Caco-2 (cell line): ENCODE measurements at regions not wholly inside any gene's neighbourhood (a gene's known extent, or its start where the extent isn't known, plus 50 kb on each side); places are given as distances from the start of the nearest gene placed in this dataset.

Source experiments
- BruUV-seq: library from RNA; stranded (reverse); fragments of 400-500 nt; replicated peaks from 2 replicates; lab custom pipeline; 2021; lab: Mats Ljungman, UMichigan
- CTCF ChIA-PET: fragments of 300-600 bp; sonication (Branson Sonifier 250); formaldehyde crosslinking; loops from one replicate; lab custom pipeline; 2022; ENCODE audit warnings: antibody characterized with exemption; lab: Charles Lee
- POLR2A ChIA-PET: fragments of 300-600 bp; sonication (Branson Sonifier 250); formaldehyde crosslinking; loops from one replicate; lab custom pipeline; 2022; ENCODE audit warnings: antibody characterized with exemption; lab: Charles Lee
- DNase-seq, 2 experiments: peaks; one replicate each; pipeline versions ENCODE4 v3.0.0 to v3.0.0-alpha.2; 2020 to 2022
- H3K27me3 ChIP-seq: replicated peaks from 2 replicates; pipeline ENCODE4 v1.6.0; 2011; ENCODE audit warnings: low read length; ENCODE audit not compliant: control insufficient read depth, insufficient read depth
- H3K36me3 ChIP-seq: 2 replicates; pipeline ENCODE4 v1.5.1; 2011; ENCODE audit warnings: low read length; ENCODE audit not compliant: control insufficient read depth, insufficient read depth
- H3K4me1 ChIP-seq: fragments of 250-450 bp; sonication (Bioruptor Pico); 2 replicates; pipeline ENCODE4 v1.5.1; 2020; ENCODE audit warnings: mild to moderate bottlenecking
- H3K4me3 ChIP-seq: 2 replicates; pipeline ENCODE4 v1.5.1; 2011; ENCODE audit warnings: low read depth, mild to moderate bottlenecking, control low read depth, low read length
- H3K9me3 ChIP-seq: fragments of 250-450 bp; sonication (Bioruptor Pico); 2 replicates; pipeline ENCODE4 v1.5.1; 2020; ENCODE audit warnings: mild to moderate bottlenecking, moderate library complexity
- H3K27ac Mint-ChIP-seq: one replicate; pipeline ENCODE4 v1.8.0; 2022; ENCODE audit warnings: mixed read lengths; ENCODE audit not compliant: unreplicated experiment
- H3K27me3 Mint-ChIP-seq: one replicate; pipeline ENCODE4 v1.8.0; 2022; ENCODE audit warnings: mixed read lengths; ENCODE audit not compliant: insufficient read depth, unreplicated experiment
- H3K36me3 Mint-ChIP-seq: one replicate; pipeline ENCODE4 v1.8.0; 2022; ENCODE audit warnings: mild to moderate bottlenecking, mixed read lengths; ENCODE audit not compliant: insufficient read depth, unreplicated experiment
- H3K4me1 Mint-ChIP-seq: one replicate; pipeline ENCODE4 v1.8.0; 2022; ENCODE audit warnings: low read depth, mixed read lengths; ENCODE audit not compliant: unreplicated experiment
- H3K4me3 Mint-ChIP-seq: one replicate; pipeline ENCODE4 v1.8.0; 2022; ENCODE audit warnings: mild to moderate bottlenecking, moderate library complexity, mixed read lengths; ENCODE audit not compliant: unreplicated experiment
- H3K9me3 Mint-ChIP-seq: one replicate; pipeline ENCODE4 v1.8.0; 2022; ENCODE audit warnings: mixed read lengths; ENCODE audit not compliant: unreplicated experiment
- intact Hi-C: fragments of 100-400 bp; cut with micrococcal nuclease; formaldehyde crosslinking; loops from one replicate; pipeline ENCODE4 v1.10.0; 2022; ENCODE audit not compliant: unreplicated experiment
- TF ChIP-seq, protein P1 (sequence below), 2 experiments: fragments of 200-600 bp in 1 of 2; IDR thresholded peaks; 1 replicate in 1 of 2; 2 replicates in 1 of 2; pipeline versions ENCODE4 v1.5.1 to v1.8.0; 2011 to 2022; ENCODE audit warnings: antibody characterized with exemption in 1 of 2, control low read depth in 1 of 2, inconsistent platforms in 1 of 2, low read depth in 1 of 2, low read length in 1 of 2, mild to moderate bottlenecking in 1 of 2, moderate library complexity in 1 of 2; ENCODE audit not compliant: insufficient read depth in 1 of 2, severe bottlenecking in 1 of 2, unreplicated experiment in 1 of 2

DNA sequence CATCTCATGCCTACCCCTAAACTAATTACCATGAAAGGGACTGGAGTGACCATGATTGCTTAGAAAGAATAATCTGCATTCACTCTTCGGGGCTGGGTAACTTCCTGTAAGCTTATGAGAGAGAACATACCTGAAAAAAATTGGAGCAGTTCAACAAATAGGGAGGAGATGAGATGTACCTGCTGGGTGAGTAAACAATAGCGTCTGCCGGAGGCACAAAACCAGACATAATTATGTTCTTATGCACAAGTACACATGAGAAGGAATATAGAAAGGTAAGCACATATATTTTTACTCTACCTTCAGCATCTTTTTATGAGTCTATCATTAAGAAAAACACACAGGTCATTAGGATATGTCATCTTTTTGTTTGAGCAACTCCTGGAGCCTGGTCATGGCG, 224.6 kb upstream of the FERD3L start:
- H3K36me3 Mint-ChIP-seq, result no peaks in the 10 kb centered on the region
- peaks cover 3% of the 10 kb centered on the region for H3K27me3 Mint-ChIP-seq
- Histone ChIP-seq H3K27me3 (no peaks in the 10 kb centered on the region), H3K4me1 (no peaks in the 10 kb centered on the region), H3K36me3 (no peaks in the 10 kb centered on the region), H3K9me3 (no peaks in the 10 kb centered on the region), H3K4me3 (no peak overlapping the region)
- H3K4me1 Mint-ChIP-seq, result no peaks in the 10 kb centered on the region
- DNase-seq, result no peak
- H3K4me3 Mint-ChIP-seq, result no peak overlapping the region
- no peak overlapping the region for H3K27ac Mint-ChIP-seq
- no peaks in the 10 kb centered on the region for H3K9me3 Mint-ChIP-seq
- ChIA-PET POLR2A (no interaction called here), CTCF (no interaction called here)
- no TSS peak for BruUV-seq
- intact Hi-C loops, result no loop called here
- TF ChIP-seq, protein P1, sequence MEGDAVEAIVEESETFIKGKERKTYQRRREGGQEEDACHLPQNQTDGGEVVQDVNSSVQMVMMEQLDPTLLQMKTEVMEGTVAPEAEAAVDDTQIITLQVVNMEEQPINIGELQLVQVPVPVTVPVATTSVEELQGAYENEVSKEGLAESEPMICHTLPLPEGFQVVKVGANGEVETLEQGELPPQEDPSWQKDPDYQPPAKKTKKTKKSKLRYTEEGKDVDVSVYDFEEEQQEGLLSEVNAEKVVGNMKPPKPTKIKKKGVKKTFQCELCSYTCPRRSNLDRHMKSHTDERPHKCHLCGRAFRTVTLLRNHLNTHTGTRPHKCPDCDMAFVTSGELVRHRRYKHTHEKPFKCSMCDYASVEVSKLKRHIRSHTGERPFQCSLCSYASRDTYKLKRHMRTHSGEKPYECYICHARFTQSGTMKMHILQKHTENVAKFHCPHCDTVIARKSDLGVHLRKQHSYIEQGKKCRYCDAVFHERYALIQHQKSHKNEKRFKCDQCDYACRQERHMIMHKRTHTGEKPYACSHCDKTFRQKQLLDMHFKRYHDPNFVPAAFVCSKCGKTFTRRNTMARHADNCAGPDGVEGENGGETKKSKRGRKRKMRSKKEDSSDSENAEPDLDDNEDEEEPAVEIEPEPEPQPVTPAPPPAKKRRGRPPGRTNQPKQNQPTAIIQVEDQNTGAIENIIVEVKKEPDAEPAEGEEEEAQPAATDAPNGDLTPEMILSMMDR (IDR thresholded peaks at IDR 0.05; ENCODE audit: insufficient read depth in 1 of 2, low read depth in 1 of 2, low read length in 1 of 2, severe bottlenecking in 1 of 2, unreplicated experiment in 1 of 2), result no peak

DNA sequence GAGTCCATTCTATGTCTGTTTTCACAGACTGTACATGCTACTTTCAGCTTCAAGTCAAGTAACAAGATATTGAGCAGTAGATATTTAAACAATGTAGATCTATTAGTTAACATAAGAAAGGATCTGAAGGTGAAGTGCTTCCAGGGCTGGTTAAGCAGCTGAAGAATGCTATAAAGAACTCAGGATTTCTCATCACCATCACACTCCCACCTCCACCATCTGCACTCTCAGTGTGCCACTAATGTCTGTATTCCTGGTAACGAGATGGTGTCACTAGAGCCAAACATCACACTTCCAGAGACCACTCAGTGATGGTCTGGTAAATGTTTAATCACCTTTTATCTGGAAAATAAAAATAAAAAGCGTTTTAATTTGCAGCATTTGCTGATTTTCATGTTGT, 224.0 kb upstream of the FERD3L start:
- no peak overlapping the region for H3K27ac Mint-ChIP-seq
- intact Hi-C loops, result no loop called here

DNA sequence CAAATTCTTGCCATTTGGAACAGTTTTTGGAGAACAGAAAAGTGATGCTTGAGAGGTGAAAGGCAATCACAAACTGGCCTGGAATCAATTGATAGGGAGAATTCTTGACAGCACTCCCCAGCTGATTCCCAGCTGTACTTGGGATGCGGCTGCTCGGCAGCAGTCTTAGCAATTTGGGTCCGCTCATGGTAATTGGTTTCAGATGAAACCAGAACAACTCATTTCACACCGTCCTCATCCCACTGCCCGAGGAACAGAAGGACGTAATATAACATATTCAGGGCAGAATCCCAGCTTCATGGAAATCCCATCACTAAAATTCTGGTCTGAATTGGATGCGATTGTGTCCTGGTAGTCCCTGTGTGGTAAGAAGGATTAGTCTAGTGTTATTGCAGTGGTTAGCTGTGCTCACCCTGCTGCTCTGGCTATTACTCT, 223.3 kb upstream of the FERD3L start:
- BruUV-seq, result no TSS peak
- POLR2A ChIA-PET, result no interaction called here
- no peak for DNase-seq
- Mint-ChIP-seq H3K27me3 (peaks cover 3% of the 10 kb centered on the region), H3K9me3 (no peaks in the 10 kb centered on the region), H3K4me1 (no peaks in the 10 kb centered on the region), H3K27ac (no peak overlapping the region), H3K4me3 (no peak overlapping the region), H3K36me3 (no peaks in the 10 kb centered on the region)
- no peaks in the 10 kb centered on the region for H3K36me3 ChIP-seq
- H3K9me3 ChIP-seq, result no peaks in the 10 kb centered on the region
- no peak overlapping the region for H3K4me3 ChIP-seq
- intact Hi-C loops, result no loop called here
- H3K27me3 ChIP-seq, result no peaks in the 10 kb centered on the region
- no peaks in the 10 kb centered on the region for H3K4me1 ChIP-seq
- CTCF ChIA-PET, result no interaction called here
- TF ChIP-seq, protein P1 (IDR thresholded peaks at IDR 0.05; ENCODE audit: insufficient read depth in 1 of 2, low read depth in 1 of 2, low read length in 1 of 2, severe bottlenecking in 1 of 2, unreplicated experiment in 1 of 2), result no peak

More for the DNA sequence above, 224.0 kb upstream of the FERD3L start:
- H3K4me1 Mint-ChIP-seq, result no peaks in the 10 kb centered on the region
- ChIA-PET CTCF (no interaction called here), POLR2A (no interaction called here)
- DNase-seq, result no peak
- no TSS peak for BruUV-seq
- no peaks in the 10 kb centered on the region for H3K36me3 Mint-ChIP-seq
- Histone ChIP-seq H3K9me3 (no peaks in the 10 kb centered on the region), H3K36me3 (no peaks in the 10 kb centered on the region), H3K4me1 (no peaks in the 10 kb centered on the region), H3K27me3 (no peaks in the 10 kb centered on the region), H3K4me3 (no peak overlapping the region)
- TF ChIP-seq, protein P1 (IDR thresholded peaks at IDR 0.05; ENCODE audit: insufficient read depth in 1 of 2, low read depth in 1 of 2, low read length in 1 of 2, severe bottlenecking in 1 of 2, unreplicated experiment in 1 of 2), result no peak
- H3K4me3 Mint-ChIP-seq, result no peak overlapping the region
- H3K9me3 Mint-ChIP-seq, result no peaks in the 10 kb centered on the region
- peaks cover 3% of the 10 kb centered on the region for H3K27me3 Mint-ChIP-seq
